OCI-LY7 (cell line): ENCODE measurements at regions not wholly inside any gene's neighbourhood (a gene's known extent, or its start where the extent isn't known, plus 50 kb on each side); places are given as distances from the start of the nearest gene placed in this dataset.

Experiments
- CTCF ChIP-seq: fragments of 200-600 bp; sonication (generic); conservative IDR thresholded peaks from 2 replicates; pipeline ENCODE4 v1.5.1; 2014; ENCODE audit warnings: mild to moderate bottlenecking, antibody characterized with exemption, low read length, moderate library complexity, mixed read lengths
- EZH2phosphoT487 ChIP-seq: fragments of 200-600 bp; sonication (generic); IDR thresholded peaks from 2 replicates; pipeline ENCODE4 v1.6.1; 2018; ENCODE audit warnings: low read depth, borderline replicate concordance, mild to moderate bottlenecking, mixed run types, antibody characterized with exemption, low read length, moderate library complexity, mixed read lengths

DNA sequence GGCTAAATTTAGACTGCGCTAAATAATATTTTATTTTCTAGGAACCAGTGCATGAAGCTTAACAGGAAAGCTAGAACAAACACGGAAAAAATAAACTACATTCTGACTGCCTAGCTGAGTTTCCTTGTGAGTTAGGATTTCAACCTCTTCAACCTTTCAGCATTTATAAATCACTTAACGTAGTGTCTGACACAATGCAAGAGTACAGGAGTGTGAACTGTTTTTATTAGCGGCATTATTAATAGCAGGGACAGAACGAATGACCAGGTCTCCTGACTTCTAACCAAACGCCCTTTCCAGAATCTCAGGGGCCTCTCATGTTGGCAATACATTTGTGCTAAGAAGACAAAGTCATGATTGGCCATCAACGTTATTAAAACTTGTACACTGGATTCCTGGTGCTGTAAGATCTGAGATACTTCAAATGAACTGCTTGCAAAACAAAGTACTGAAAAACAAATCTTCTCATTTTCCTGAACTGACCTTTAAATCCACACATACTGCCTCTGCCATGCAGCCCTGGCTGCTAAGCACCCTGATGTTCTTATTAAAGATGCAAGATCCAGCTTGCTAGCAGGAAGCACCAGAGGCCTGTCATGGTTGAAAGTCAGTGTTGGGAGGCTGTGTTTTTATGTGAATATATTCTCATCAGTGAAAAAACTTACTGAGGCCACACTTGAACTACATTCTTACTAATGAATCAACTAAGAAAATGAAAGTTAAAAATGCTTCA, 380.4 kb upstream of the CPEB2 start:
- no peak for TF ChIP-seq CTCF
- TF ChIP-seq EZH2phosphoT487: no peak
